HepG2 (cell line): ENCODE measurements at regions not wholly inside any gene's neighbourhood (a gene's known extent, or its start where the extent isn't known, plus 50 kb on each side); places are given as distances from the start of the nearest gene placed in this dataset.

Experiments used
- ATAC-seq: fragments of 200-7000 bp; cut with Tn5 transposase; 3 replicates; pipeline ENCODE4 v1.9.1; 2020; ENCODE audit warnings: mild to moderate bottlenecking, moderate library complexity
- BruUV-seq: library from RNA; stranded (reverse); fragments of 400-500 nt; replicated peaks from 2 replicates; lab custom pipeline; 2021; lab: Mats Ljungman, UMichigan
- CTCF ChIA-PET: fragments of 300-600 bp; formaldehyde crosslinking; extraction: SDS; loops from one replicate; lab custom pipeline; 2021; ENCODE audit warnings: low total read pairs, inconsistent platforms, low intra/inter-chr PET ratio; lab: Yijun Ruan, JAX
- POLR2A ChIA-PET: fragments of 350-600 bp; sonication (Branson Sonifier 250); formaldehyde crosslinking; loops from one replicate; lab custom pipeline; 2020; ENCODE audit warnings: antibody characterized with exemption, inconsistent platforms; lab: Yijun Ruan, JAX
- DNase-seq: peaks from one replicate; pipeline ENCODE4 v3.0.0-alpha.2; 2015; ENCODE audit warnings: low spot score
- FAIRE-seq: peaks from 3 replicates; lab custom pipeline; 2011; peaks lifted over from hg19 to GRCh38; lab: Jason Lieb, UNC
- H2AFZ ChIP-seq: one replicate; pipeline ENCODE4 v1.6.1; 2011; ENCODE audit warnings: low read length, inconsistent platforms
- H3K27ac ChIP-seq: fragments of 300-600 bp; 3 replicates; pipeline ENCODE4 v1.8.0; 2011; ENCODE audit warnings: mixed run types, mild to moderate bottlenecking, mixed read lengths, low read length, inconsistent platforms; ENCODE audit not compliant: insufficient read depth; ENCODE audit errors: extremely low read length
- H3K27me3 ChIP-seq, 2 experiments: fragments of 200-600 bp in 1 of 2; 2 replicates in 1 of 2; 3 replicates in 1 of 2; pipeline versions ENCODE4 v1.6.0 to v1.8.0; 2011; ENCODE audit warnings: low read length in 2 of 2, mild to moderate bottlenecking in 2 of 2, moderate library complexity in 2 of 2, inconsistent platforms in 1 of 2; ENCODE audit not compliant: insufficient read depth in 2 of 2, control insufficient read depth in 1 of 2
- H3K36me3 ChIP-seq, 2 experiments: fragments of 200-600 bp in 1 of 2; replicated peaks in 1 of 2; 2 replicates in 1 of 2; 3 replicates in 1 of 2; pipeline versions ENCODE4 v1.5.1 to v1.8.0; 2011; ENCODE audit warnings: low read length in 2 of 2, inconsistent platforms in 1 of 2; ENCODE audit not compliant: insufficient read depth in 2 of 2, control insufficient read depth in 1 of 2
- H3K4me1 ChIP-seq: 2 replicates; pipeline ENCODE4 v1.5.1; 2012; ENCODE audit warnings: low read length, inconsistent platforms; ENCODE audit not compliant: insufficient read depth
- H3K4me2 ChIP-seq: 2 replicates; pipeline ENCODE4 v1.6.0; 2011; ENCODE audit warnings: low read depth, low read length, inconsistent platforms
- H3K4me3 ChIP-seq, 3 experiments: fragments of 200-600 bp in 1 of 3; sonication (generic), shearing (Covaris generic) in 1 of 3; replicated peaks in 1 of 3; 2 replicates each; pipeline ENCODE4 v1.5.1; 2011 to 2016; ENCODE audit warnings: low read length in 3 of 3, inconsistent platforms in 2 of 3, low read depth in 2 of 3, mild to moderate bottlenecking in 2 of 3, control low read depth in 1 of 3, mixed read lengths in 1 of 3; ENCODE audit not compliant: insufficient read depth in 1 of 3
- H3K79me2 ChIP-seq: one replicate; pipeline ENCODE4 v1.6.1; 2011; ENCODE audit warnings: low read length, inconsistent platforms; ENCODE audit not compliant: insufficient read depth
- H3K9ac ChIP-seq: 2 replicates; pipeline ENCODE4 v1.6.0; 2011; ENCODE audit warnings: mild to moderate bottlenecking, low read depth, low read length, inconsistent platforms; ENCODE audit not compliant: insufficient read depth
- H3K9me3 ChIP-seq: 2 replicates; pipeline ENCODE4 v1.5.1; 2012; ENCODE audit warnings: mild to moderate bottlenecking, low read length
- H4K20me1 ChIP-seq: 2 replicates; pipeline ENCODE4 v1.6.0; 2011; ENCODE audit warnings: inconsistent platforms, mild to moderate bottlenecking, low read length, moderate library complexity; ENCODE audit not compliant: insufficient read depth
- CENPX ChIP-seq: sonication (generic); formaldehyde crosslinking; IDR thresholded peaks from 2 replicates; pipeline ENCODE4 v1.9.0; 2021; ENCODE audit warnings: mild to moderate bottlenecking, missing genetic modification reagents, moderate library complexity
- CERS6 ChIP-seq: sonication (generic); formaldehyde crosslinking; IDR thresholded peaks from 2 replicates; pipeline ENCODE4 v1.5.0; 2020; ENCODE audit warnings: missing genetic modification reagents
- HOXD1 ChIP-seq: sonication (generic); formaldehyde crosslinking; IDR thresholded peaks from 2 replicates; pipeline ENCODE4 v1.5.0; 2020; ENCODE audit warnings: missing genetic modification reagents
- MAFF ChIP-seq: IDR thresholded peaks from 2 replicates; pipeline ENCODE4 v1.6.1; 2011; ENCODE audit warnings: low read depth, low read length, improper control_type of control experiment
- ZNF18 ChIP-seq: sonication (generic); formaldehyde crosslinking; IDR thresholded peaks from 2 replicates; pipeline ENCODE4 v1.8.0; 2022; ENCODE audit warnings: mild to moderate bottlenecking, missing genetic modification reagents; ENCODE audit not compliant: insufficient replicate concordance
- ZNF468 ChIP-seq: sonication (generic); formaldehyde crosslinking; IDR thresholded peaks from 2 replicates; pipeline ENCODE4 v1.8.0; 2022; ENCODE audit warnings: mild to moderate bottlenecking, moderate library complexity, missing genetic modification reagents
- ZNF570 ChIP-seq: sonication (generic); formaldehyde crosslinking; IDR thresholded peaks from 2 replicates; pipeline ENCODE4 v1.4.0; 2020; ENCODE audit warnings: mild to moderate bottlenecking, missing genetic modification reagents, borderline replicate concordance
- ZNF720 ChIP-seq: sonication (generic); formaldehyde crosslinking; IDR thresholded peaks from 2 replicates; pipeline ENCODE4 v1.4.0; 2020; ENCODE audit warnings: missing genetic modification reagents
- WGBS: methylation state at CpG from one replicate; pipeline ENCODE4 v1.1.6; 2017; ENCODE audit warnings: low lambda C conversion rate; 5-methylcytosine and 5-hydroxymethylcytosine counted together
- in situ Hi-C: cut with HindIII; loops from 2 replicates; pipeline ENCODE4 v1.10.0; 2017; ENCODE audit warnings: low pct_unique_long_range_greater_than_20kb; ENCODE audit not compliant: extremely low pct_ligation_motif_present
- intact Hi-C: fragments of 100-400 bp; cut with micrococcal nuclease; formaldehyde crosslinking; loops from one replicate; pipeline ENCODE4 v1.10.0; 2022; ENCODE audit not compliant: unreplicated experiment

- intact Hi-C loops: no loop called here
- no peaks in the 10 kb centered on the region for H3K27me3 ChIP-seq
- DNase-seq (no peak), FAIRE-seq (no peak), ATAC-seq (no peak)
- H3K27ac ChIP-seq: no peak overlapping the region
- TF ChIP-seq MAFF: no peak
- no peak for TF ChIP-seq ZNF720 (CRISPR knock-in tag)
- no peak for TF ChIP-seq ZNF468 (CRISPR knock-in tag)
- TF ChIP-seq ZNF570: no peak
- no peak for TF ChIP-seq CERS6
- TF ChIP-seq CENPX (CRISPR knock-in tag): no peak
- TF ChIP-seq ZNF18 (CRISPR knock-in tag): no peak
- no peak for TF ChIP-seq HOXD1 (CRISPR knock-in tag)
- H2AFZ ChIP-seq: no peak overlapping the region
- BruUV-seq: no TSS peak
- H3K4me2 ChIP-seq: no peak overlapping the region
- in situ Hi-C loops: no loop called here
- H3K79me2 ChIP-seq: no peaks in the 10 kb centered on the region
- POLR2A ChIA-PET: no interaction called here
- peaks cover 7% of the 10 kb centered on the region; the same call in 1 of the 2 replicates for H3K9me3 ChIP-seq
- H3K4me1 ChIP-seq: no peaks in the 10 kb centered on the region
- CTCF ChIA-PET: no interaction called here
- H3K9ac ChIP-seq: no peak overlapping the region
- no peak overlapping the region for H3K4me3 ChIP-seq
- WGBS: 0% methylated on average over 1 of the region's 1 CpG
- no peaks in the 10 kb centered on the region for H4K20me1 ChIP-seq
- no peaks in the 10 kb centered on the region for H3K36me3 ChIP-seq
These were observed 161.9 kb upstream of the UBE3A start for GRCh38 chr15:25600751-25601150.
